ENCODE measurements at regions not wholly inside any gene's neighbourhood (a gene's known extent, or its start where the extent isn't known, plus 50 kb on each side); places are given as distances from the start of the nearest gene placed in this dataset.

DNA sequence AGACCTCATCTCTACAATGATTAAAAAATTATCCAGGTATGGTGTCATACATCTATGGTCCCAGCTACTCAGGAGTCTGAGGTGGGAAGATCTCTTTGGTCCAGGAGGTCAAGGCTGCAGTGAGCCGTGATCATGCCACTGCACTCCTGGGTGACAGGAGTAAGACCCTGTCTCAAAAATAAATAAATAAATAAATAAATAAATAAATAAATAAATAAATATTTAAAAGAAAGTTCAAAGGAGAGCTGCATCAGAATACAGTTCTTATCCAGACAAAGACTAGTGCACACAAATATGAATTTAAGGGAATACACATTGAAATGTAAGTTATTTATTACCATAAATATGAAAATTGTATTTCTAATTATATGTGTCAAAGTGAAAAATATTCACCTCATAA is 624.9 kb downstream of the SLITRK6 start:
- 82 to 97% (median 97%) methylated on average over 1 of the region's 1 CpG for WGBS, 4 donors
- intact Hi-C loops (cut with DNase I), result no loop called here
- ATAC-seq, result no peak
- Histone ChIP-seq H3K27me3 (no peaks in the 10 kb centered on the region), H3K4me3 (no peak overlapping the region), H3K9me3 (peaks cover 0 to 8% (median 0%) of the 10 kb centered on the region in 12 donors), H3K27ac (no peak overlapping the region), H3K4me1 (no peaks in the 10 kb centered on the region), H3K36me3 (no peaks in the 10 kb centered on the region)
- TF ChIP-seq, protein P1, sequence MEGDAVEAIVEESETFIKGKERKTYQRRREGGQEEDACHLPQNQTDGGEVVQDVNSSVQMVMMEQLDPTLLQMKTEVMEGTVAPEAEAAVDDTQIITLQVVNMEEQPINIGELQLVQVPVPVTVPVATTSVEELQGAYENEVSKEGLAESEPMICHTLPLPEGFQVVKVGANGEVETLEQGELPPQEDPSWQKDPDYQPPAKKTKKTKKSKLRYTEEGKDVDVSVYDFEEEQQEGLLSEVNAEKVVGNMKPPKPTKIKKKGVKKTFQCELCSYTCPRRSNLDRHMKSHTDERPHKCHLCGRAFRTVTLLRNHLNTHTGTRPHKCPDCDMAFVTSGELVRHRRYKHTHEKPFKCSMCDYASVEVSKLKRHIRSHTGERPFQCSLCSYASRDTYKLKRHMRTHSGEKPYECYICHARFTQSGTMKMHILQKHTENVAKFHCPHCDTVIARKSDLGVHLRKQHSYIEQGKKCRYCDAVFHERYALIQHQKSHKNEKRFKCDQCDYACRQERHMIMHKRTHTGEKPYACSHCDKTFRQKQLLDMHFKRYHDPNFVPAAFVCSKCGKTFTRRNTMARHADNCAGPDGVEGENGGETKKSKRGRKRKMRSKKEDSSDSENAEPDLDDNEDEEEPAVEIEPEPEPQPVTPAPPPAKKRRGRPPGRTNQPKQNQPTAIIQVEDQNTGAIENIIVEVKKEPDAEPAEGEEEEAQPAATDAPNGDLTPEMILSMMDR (IDR thresholded peaks at IDR 0.05), result no peak
- TF ChIP-seq POLR2A (IDR thresholded peaks at IDR 0.05), result no peak
- no peak for DNase-seq

DNA sequence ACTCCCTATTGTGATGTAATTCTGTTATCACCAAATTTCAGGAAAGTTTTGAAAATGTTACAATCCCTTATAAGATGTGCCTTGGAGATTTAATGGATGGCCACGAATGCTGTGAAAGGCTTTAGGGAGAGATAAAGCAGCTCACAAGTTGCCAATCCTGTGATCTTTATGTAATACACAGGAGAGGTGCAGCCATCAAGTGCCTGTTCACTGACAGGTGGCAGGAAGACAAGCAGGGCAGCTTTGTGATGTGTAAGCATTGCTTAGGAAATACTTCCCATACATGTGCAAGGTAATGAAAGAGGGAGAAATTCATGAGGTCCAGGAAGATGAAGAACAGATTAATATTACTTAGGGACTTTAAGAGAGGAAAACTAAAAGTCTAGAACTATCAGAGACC is 628.8 kb downstream of the SLITRK6 start:
- H3K27me3 ChIP-seq, result no peaks in the 10 kb centered on the region
- H3K9me3 ChIP-seq, result peaks cover 0 to 6% (median 0%) of the 10 kb centered on the region in 12 donors
- intact Hi-C loops (cut with DNase I), result no loop called here
- H3K27ac ChIP-seq, result no peak overlapping the region
- no peaks in the 10 kb centered on the region for H3K4me1 ChIP-seq
- H3K4me3 ChIP-seq, result no peak overlapping the region
- ATAC-seq (no peak), DNase-seq (no peak)
- H3K36me3 ChIP-seq, result no peaks in the 10 kb centered on the region
- 19 to 22% (median 21%) methylated on average over 1 of the region's 1 CpG for WGBS, 4 donors
- TF ChIP-seq, protein P1 (IDR thresholded peaks at IDR 0.05), result no peak
- no peak for TF ChIP-seq POLR2A (IDR thresholded peaks at IDR 0.05)

DNA sequence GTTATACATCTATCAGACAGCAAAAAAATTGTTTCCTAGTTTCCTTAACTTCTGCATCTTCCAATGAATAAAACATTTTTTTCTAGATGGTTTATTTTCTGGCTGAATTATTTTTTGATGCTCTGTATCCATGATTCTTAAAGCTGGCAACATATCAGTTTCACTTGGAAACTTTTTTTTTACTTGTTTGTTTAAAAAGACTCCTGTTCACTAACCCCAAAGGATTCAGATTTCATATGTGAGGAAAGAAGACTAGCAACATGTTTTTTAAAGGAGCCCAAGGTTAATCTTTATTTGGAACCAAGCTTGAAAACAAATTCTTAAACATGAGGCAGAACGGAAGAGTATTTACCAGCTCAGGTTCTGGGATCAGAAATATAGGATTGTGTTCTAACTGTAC is 632.3 kb downstream of the SLITRK6 start:
- ATAC-seq, result no peak
- 52 to 65% (median 63%) methylated on average over 1 of the region's 1 CpG for WGBS, 4 donors
- Histone ChIP-seq H3K36me3 (no peaks in the 10 kb centered on the region), H3K4me3 (no peak overlapping the region), H3K27me3 (no peaks in the 10 kb centered on the region), H3K9me3 (peaks cover 0 to 10% (median 0%) of the 10 kb centered on the region in 12 donors), H3K4me1 (no peaks in the 10 kb centered on the region), H3K27ac (no peak overlapping the region)
- intact Hi-C loops (cut with DNase I), result no loop called here
- DNase-seq, result no peak
- no peak for TF ChIP-seq POLR2A (IDR thresholded peaks at IDR 0.05)
- TF ChIP-seq, protein P1 (IDR thresholded peaks at IDR 0.05), result no peak

DNA sequence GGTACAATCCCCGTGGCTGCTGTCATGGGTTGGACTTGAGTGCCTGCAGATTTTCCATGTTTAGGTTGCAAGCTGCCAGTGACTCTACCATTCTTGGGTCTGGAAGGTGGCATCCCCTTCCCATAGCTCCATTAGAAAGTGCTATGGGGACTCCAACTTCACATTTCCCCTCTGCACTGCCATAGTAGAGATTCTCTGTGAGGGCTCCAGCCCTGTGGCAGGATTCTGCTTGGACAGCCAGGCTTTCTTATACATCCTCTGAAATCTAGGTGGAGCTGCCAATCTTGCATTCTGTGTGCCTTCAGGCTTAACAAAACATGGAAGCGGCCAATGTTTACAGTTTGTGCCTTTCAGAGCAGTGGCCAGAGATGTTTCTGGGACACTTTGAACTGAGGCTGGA is 636.2 kb downstream of the SLITRK6 start:
- H3K27me3 ChIP-seq, result no peaks in the 10 kb centered on the region
- DNase-seq (no peak), ATAC-seq (no peak)
- H3K27ac ChIP-seq, result no peak overlapping the region
- H3K9me3 ChIP-seq, result peaks cover 0 to 8% (median 0%) of the 10 kb centered on the region in 12 donors
- no peaks in the 10 kb centered on the region for H3K4me1 ChIP-seq
- H3K36me3 ChIP-seq, result no peaks in the 10 kb centered on the region
- intact Hi-C loops (cut with DNase I), result no loop called here
- no peak overlapping the region for H3K4me3 ChIP-seq
- TF ChIP-seq POLR2A (IDR thresholded peaks at IDR 0.05), result no peak
- TF ChIP-seq, protein P1 (IDR thresholded peaks at IDR 0.05), result no peak
- WGBS, 4 donors, result 43 to 80% (median 71%) methylated on average over 1 to 2 of the region's 2 CpGs
